ENCODE measurements at regions not wholly inside any gene's neighbourhood (a gene's known extent, or its start where the extent isn't known, plus 50 kb on each side); places are given as distances from the start of the nearest gene placed in this dataset.

DNA sequence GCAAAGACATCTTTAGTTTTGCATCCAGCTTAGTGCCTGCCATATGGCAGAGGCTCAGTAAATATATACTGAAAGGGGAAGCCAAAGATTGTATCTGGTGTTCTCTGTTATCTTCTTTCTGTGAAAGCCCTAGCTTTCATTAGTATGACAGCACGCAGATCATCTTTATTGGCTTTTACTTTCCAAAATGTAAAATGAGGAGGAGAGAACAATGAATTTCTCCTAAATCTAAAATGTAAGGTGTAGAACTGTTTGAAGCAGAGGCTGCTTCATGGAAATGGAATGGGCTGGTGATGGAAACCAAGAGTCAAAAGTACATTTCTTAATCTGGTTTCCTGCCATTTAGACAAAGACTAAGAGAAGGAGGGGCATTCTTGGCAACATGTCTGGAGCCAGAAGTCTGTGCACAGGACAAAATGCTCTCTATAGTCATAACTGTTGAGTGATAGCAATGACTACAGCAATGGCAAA lies 1029.9 kb upstream of the PIK3C3 start:
- Histone ChIP-seq H3K18ac (ENCODE audit: extremely low read depth, low read length) (no peak overlapping the region), H3K27me3 (replicated peaks in 1 of 4; ENCODE audit: control insufficient read depth in 3 of 4, extremely low read depth in 1 of 4, insufficient read depth in 3 of 4, low read length in 3 of 4) (no peaks in the 10 kb centered on the region), H3K56ac (replicated peaks; ENCODE audit: insufficient read length, low read depth, low read length) (no peak overlapping the region), H4K91ac (replicated peaks; ENCODE audit: insufficient read length, low read length) (no peak overlapping the region), H3K79me2 (ENCODE audit: control insufficient read depth in 1 of 2, insufficient read depth in 2 of 2, low read length in 2 of 2) (no peaks in the 10 kb centered on the region), H3K27ac (ENCODE audit: low read depth, low read length) (no peak overlapping the region), H2AFZ (ENCODE audit: low read length) (no peak overlapping the region), H3K4me1 (replicated peaks in 1 of 4; ENCODE audit: control insufficient read depth in 3 of 4, insufficient read depth in 4 of 4, low read length in 3 of 4) (no peaks in the 10 kb centered on the region), H3K4ac (replicated peaks; ENCODE audit: insufficient read length, low read depth, low read length) (no peak overlapping the region), H3K36me3 (ENCODE audit: control insufficient read depth in 2 of 4, insufficient read depth in 4 of 4, low read length in 3 of 4) (no peaks in the 10 kb centered on the region), H3K9me3 (ENCODE audit: insufficient read depth in 2 of 2, low read depth in 1 of 2, low read length in 1 of 2) (no peaks in the 10 kb centered on the region), H3K4me3 (ENCODE audit: extremely low read depth in 1 of 4, insufficient read depth in 2 of 4, low read depth in 3 of 4, low read length in 4 of 4) (no peak overlapping the region), H3K23me2 (ENCODE audit: low read depth, low read length) (no peaks in the 10 kb centered on the region), H2BK20ac (ENCODE audit: low read length) (no peak overlapping the region), H3K4me2 (ENCODE audit: insufficient read depth in 1 of 2, low read depth in 2 of 2, low read length in 2 of 2) (no peak overlapping the region), H2BK120ac (replicated peaks; ENCODE audit: low read depth, low read length) (no peak overlapping the region), H2BK5ac (ENCODE audit: low read depth, low read length) (no peak overlapping the region), H3K14ac (ENCODE audit: insufficient read length) (no peak overlapping the region), H4K5ac (ENCODE audit: insufficient read length, low read depth, low read length) (no peak overlapping the region), H2BK12ac (ENCODE audit: low read depth, low read length) (no peak overlapping the region), H4K20me1 (replicated peaks in 1 of 2; ENCODE audit: control insufficient read depth in 1 of 2, insufficient read depth in 2 of 2, low read length in 2 of 2) (no peaks in the 10 kb centered on the region), H3K79me1 (ENCODE audit: low read depth, low read length) (no peaks in the 10 kb centered on the region), H4K8ac (ENCODE audit: extremely low read depth, insufficient read depth, low read length) (no peak overlapping the region), H3K23ac (ENCODE audit: insufficient read length) (no peak overlapping the region), H2BK15ac (ENCODE audit: low read length) (no peak overlapping the region), H2AK5ac (ENCODE audit: low read depth, low read length) (no peak overlapping the region), H3K9ac (replicated peaks in 1 of 4; ENCODE audit: extremely low read depth in 1 of 4, low read depth in 3 of 4, low read length in 3 of 4) (no peak overlapping the region)
- POLR2A ChIA-PET (ENCODE audit: partially characterized antibody), result no interaction called here
- FAIRE-seq, result no peak
- DNase-seq (ENCODE audit: low read depth in 1 of 2, low spot score in 2 of 2), result no peak
- WGBS, 2 experiments (ENCODE audit: extremely low coverage in 1 of 2, insufficient coverage in 1 of 2, insufficient read length in 1 of 2, insufficient replicate concordance in 2 of 2, low coverage in 1 of 2, low lambda C conversion rate in 2 of 2, missing lambda C conversion rate in 1 of 2), result 65% methylated on average over 1 of the region's 1 CpG; no CpG with 5 or more reads in 1 of the 2 experiments
- CTCF ChIA-PET (ENCODE audit: partially characterized antibody), result interaction anchor here (3.3 kb wide), 1 partner anchor 10 kb away, joined by 13 read pairs; no protein-coding TSS in a partner anchor
- TF ChIP-seq POU5F1 (IDR thresholded peaks at IDR 0.05; ENCODE audit: low read depth, low read length) (no peak), SRF (IDR thresholded peaks at IDR 0.05; ENCODE audit: low read depth, low read length) (no peak), BACH1 (IDR thresholded peaks at IDR 0.05; ENCODE audit: low read length) (no peak), ZNF274 (IDR thresholded peaks at IDR 0.05; ENCODE audit: borderline replicate concordance, extremely low read depth, low read length) (no peak), CTBP2 (IDR thresholded peaks at IDR 0.05; ENCODE audit: borderline replicate concordance, insufficient read depth, insufficient read length, low read length) (no peak), TAF7 (optimal IDR thresholded peaks at IDR 0.05; ENCODE audit: borderline replicate concordance, low read depth, low read length) (no peak), BRCA1 (IDR thresholded peaks at IDR 0.05; ENCODE audit: low read depth, low read length) (no peak), GABPA (IDR thresholded peaks at IDR 0.05; ENCODE audit: borderline replicate concordance, insufficient read depth, low read length) (no peak), ASH2L (IDR thresholded peaks at IDR 0.05; ENCODE audit: low read length) (no peak), JUN (IDR thresholded peaks at IDR 0.05; ENCODE audit: low read depth, low read length) (no peak), PHF8 (conservative IDR thresholded peaks at IDR 0.05; ENCODE audit: low read depth, low read length) (no peak), POLR2AphosphoS5 (IDR thresholded peaks at IDR 0.05; ENCODE audit: low read depth, low read length) (no peak), RXRA (IDR thresholded peaks at IDR 0.05; ENCODE audit: insufficient read depth, low read depth, low read length) (no peak), CEBPB (IDR thresholded peaks at IDR 0.05; ENCODE audit: low read depth, low read length) (no peak), MAFK (IDR thresholded peaks at IDR 0.05; ENCODE audit: low read depth, low read length) (no peak), SAP30 (IDR thresholded peaks at IDR 0.05; ENCODE audit: insufficient read depth, insufficient replicate concordance, low read length) (no peak)

All from H1 (cell line).